GM12891 (cell line): ENCODE measurements at regions not wholly inside any gene's neighbourhood (a gene's known extent, or its start where the extent isn't known, plus 50 kb on each side); places are given as distances from the start of the nearest gene placed in this dataset.

Experiments
- PAX5 ChIP-seq: IDR thresholded peaks from 2 replicates; pipeline ENCODE4 v1.6.1; 2011; ENCODE audit warnings: low read length, moderate library complexity, mild to moderate bottlenecking; ENCODE audit not compliant: insufficient read depth, severe bottlenecking
- POLR2A ChIP-seq: IDR thresholded peaks from 2 replicates; pipeline ENCODE4 v1.6.1; 2011; ENCODE audit warnings: low read depth, low read length, control low read depth
- POLR2AphosphoS5 ChIP-seq: IDR thresholded peaks from 2 replicates; pipeline ENCODE4 v1.6.1; 2011; ENCODE audit warnings: low read depth, low read length, control low read depth
- POU2F2 ChIP-seq: IDR thresholded peaks from 2 replicates; pipeline ENCODE4 v1.6.1; 2011; ENCODE audit warnings: low read depth, mild to moderate bottlenecking, control low read depth, low read length, moderate library complexity
- SPI1 ChIP-seq: IDR thresholded peaks from 2 replicates; pipeline ENCODE4 v1.6.1; 2011; ENCODE audit warnings: low read depth, low read length, control low read depth
- TAF1 ChIP-seq: IDR thresholded peaks from 2 replicates; pipeline ENCODE4 v1.6.1; 2011; ENCODE audit warnings: low read depth, low read length, control low read depth

DNA sequence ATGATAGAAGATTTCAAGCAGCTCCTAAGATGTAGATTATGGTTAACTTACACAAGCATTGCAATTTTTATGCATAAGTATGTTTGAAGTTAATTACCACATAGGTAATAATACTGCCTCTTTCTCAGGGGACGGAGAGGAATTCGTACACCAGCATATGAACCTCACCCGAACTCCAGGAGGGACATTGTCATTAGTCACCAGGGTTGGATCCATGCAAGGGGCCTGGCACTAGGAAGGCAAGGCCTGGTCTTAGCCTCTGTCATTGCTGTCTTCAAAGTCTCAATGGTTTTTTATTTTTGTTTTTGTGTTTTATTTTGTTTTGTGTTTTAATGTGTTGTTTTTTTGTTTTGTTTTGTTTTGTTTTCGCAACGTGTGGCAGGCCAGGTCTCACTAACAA is 145.6 kb upstream of the PPP2R2D start:
- TF ChIP-seq POLR2A (no peak), POLR2AphosphoS5 (no peak), TAF1 (no peak), PAX5 (no peak), POU2F2 (no peak), SPI1 (no peak)
